ENCODE measurements at regions not wholly inside any gene's neighbourhood (a gene's known extent, or its start where the extent isn't known, plus 50 kb on each side); places are given as distances from the start of the nearest gene placed in this dataset.
"Not testable (repeated sequence)": the region's sequence is repeated elsewhere in the genome, so short reads cannot be mapped to it uniquely, and the experiment has no call there.

DNA sequence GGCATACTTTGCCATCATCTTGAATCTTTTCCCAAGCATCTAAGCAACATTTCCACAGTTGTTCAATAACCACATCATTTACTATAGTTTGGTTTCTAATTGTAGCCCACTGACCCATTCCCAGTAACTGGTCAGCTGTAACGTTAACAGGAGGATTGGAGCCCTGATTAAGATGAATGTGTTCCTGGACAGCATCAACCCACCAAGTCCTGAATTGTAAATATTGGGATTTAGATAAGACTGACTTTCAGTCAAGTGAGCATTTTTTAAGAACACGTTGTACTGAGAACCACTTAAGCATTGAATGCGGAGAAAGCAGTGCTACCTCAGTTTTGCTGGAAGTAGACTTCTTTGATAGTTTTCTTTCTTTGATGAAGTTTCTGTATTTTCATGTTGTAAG, 53.3 kb upstream of the ARL4D start:
- not testable (repeated sequence) for DNase-seq

DNA sequence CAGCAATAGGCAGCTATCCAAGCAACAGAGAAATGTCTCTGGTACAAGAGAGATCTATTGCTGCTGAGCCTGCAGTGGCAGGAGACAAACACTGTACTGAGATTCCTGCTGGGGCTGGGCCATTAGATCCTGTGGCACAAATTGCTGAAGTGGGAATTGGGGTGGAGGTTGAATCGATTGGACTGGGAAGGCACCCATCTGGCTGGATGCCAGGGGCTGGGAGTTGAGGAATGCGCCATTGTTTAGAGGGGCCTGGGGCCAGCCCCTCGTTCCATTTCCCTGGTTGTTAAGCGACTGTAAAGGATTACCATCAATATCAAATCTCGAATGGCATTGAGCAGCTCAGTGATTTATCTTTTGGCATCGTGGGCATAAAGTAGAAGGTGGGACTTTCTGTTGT, 54.1 kb upstream of the ARL4D start:
- DNase-seq = no peak

GRCh38 chr17:43342589-43342890, 56.3 kb upstream of the ARL4D start:
- DNase-seq = no peak

GRCh38 chr17:43341715-43342588, 56.8 kb upstream of the ARL4D start:
- peak in 1 of 5 donors; percentile 62 for DNase-seq

DNA sequence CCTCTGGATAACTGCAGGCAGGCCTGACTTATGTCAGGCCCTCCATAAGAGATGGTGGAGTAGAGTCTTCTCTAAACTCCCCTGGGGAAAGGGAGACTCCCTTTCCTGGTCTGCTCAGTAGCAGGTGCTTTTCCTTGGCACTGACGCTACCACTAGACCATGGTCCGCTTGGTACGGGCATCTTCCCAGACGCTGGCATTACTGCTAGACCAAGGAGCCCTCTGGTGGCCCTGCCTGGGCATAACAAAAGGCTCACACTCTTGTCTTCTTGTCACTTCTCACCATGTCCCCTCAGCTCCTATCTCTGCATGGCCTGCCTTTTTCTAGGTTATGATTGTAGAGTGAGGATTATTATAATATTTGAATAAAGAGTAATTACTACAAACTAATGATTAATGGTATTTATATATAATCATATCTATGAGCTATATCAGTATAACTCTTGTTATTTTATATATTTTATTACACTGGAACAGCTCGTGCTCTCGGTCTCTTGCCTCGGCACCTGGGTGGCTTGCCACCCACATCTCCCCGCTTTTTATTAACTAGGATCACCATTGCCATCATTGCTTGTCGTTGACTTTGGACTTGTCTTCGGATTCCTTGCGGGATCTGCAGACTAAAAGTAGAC, 59.8 kb upstream of the ARL4D start:
- peak; percentile 19 to 57 (median 40) for DNase-seq

GRCh38 chr17:43337684-43338428, 60.9 kb upstream of the ARL4D start:
- DNase-seq = no peak

DNA sequence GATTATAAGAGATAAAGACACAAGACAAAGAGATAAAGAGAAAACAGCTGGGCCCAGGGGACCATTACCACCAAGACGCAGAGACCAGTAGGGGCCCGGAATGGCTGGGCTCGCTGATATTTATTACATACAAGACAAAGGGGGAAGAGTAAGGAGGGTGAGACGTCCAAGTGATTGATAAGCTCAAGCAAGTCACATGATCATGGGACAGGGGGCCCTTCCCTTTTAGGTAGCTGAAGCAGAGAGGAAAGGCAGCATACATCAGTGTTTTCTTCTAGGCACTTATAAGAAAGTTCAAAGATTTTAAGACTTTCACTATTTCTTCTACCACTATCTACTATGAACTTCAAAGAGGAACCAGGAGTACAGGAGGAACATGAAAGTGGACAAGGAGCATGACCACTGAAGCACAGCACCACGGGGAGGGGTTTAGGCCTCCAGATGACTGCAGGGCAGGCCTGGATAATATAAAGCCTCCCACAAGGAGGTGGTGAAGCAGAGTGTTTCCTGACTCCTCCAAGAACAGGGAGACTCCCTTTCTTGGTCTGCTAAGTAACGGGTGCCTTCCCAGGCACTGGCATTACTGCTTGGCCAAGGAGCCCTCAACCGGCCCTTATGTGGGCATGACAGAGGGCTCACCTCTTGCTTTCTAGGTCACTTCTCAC, 63.9 kb upstream of the ARL4D start:
- DNase-seq = no peak

- no peak for DNase-seq
Observed at GRCh38 chr17:43333433-43333943, 65.3 kb upstream of the ARL4D start.

DNA sequence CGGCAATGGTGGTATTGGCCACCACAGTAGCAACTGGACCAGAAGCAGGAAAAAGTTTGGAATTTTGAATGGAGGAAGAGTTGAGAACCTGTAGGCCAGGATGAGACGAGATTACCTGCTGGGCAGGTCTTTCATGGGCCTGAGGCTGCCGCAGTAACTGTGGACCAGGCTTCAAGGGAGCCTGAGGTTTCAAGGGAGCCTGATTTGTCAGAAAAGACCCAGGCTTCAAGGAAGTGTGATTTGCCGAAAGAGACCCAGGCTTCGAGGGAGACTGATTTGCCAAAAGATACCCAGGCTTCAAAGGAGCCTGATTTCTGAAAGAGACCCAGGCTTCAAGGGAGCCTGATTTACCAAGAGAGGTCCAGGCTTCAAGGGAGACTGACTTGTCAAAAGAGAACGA, 66.6 kb upstream of the ARL4D start:
- no peak for DNase-seq

DNA sequence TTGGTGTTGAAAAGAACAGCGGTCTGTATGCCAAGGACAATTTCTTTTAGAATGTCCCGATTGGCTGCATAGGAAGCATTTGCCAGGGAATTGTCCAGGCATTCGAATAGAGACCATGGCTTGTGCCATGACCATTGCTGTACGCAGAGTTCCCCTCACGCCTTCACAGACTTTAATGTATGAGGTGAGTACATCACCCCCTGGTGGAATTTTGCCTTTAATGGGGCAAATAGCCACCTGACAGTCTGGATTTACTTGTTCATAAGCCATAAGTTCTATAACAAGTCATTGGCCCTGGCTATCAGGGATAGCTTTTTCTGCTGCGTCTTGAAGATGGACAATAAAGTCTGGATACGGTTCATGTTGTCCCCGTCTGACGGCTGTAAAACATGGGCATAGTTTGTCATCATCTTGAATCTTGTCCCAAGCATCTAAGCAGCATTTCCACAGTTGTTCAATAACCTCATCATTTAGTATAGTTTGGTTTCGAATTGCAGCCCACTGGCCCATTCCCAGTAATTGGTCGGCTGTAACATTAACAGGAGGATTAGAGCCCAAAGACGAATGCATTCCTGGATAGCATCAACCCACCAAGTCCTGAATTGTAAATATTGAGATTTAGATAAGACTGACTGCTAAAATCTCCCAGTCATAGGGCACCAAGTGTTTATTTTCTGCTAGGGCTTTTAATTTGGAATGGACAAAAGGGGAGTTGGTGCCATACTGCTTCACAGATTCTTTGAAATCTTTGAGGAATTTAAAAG, 67.7 kb upstream of the ARL4D start:
- no peak for DNase-seq

DNA sequence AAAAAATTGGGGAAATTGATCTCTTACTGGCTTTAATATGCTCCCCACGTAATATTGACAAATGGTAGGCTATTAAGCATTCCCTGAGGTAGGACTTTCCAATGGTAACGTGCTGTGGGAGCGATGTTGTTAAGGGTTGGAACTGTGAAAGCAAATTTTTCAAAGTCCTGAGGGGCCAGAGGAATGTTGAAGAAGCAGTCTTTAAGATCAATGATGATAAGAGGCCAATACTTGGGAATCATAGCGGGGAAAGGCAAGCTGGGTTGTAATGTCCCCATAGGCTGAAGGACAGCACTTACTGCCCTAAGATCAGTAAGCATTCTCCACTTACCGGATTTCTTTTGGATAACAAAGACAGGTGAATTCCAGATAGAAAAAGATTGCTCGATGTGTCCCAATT, 69.6 kb upstream of the ARL4D start:
- DNase-seq = no peak

- DNase-seq = no peak
Observed at GRCh38 chr17:43328650-43329049, 70.1 kb upstream of the ARL4D start.

GRCh38 chr17:43327834-43328420, 70.9 kb upstream of the ARL4D start:
- DNase-seq = no peak

DNA sequence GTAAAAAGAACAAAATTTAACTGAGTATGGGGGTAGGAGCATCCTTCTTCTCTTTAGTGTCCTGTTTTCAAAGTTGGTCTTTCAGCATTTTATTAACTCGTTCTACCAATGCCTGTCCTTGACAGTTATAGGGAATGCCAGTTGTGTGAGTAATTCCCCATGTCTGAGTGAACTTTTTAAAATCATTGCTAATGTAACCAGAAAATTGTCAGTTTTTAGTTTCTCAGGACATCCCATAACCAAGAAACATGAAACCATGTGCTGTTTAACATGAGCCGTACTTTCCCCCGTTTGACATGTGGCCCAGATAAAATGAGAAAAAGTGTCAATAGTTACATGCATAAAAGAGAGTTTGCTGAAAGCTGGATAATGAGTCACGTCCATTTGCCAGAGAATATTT, 71.4 kb upstream of the ARL4D start:
- DNase-seq = no peak

DNA sequence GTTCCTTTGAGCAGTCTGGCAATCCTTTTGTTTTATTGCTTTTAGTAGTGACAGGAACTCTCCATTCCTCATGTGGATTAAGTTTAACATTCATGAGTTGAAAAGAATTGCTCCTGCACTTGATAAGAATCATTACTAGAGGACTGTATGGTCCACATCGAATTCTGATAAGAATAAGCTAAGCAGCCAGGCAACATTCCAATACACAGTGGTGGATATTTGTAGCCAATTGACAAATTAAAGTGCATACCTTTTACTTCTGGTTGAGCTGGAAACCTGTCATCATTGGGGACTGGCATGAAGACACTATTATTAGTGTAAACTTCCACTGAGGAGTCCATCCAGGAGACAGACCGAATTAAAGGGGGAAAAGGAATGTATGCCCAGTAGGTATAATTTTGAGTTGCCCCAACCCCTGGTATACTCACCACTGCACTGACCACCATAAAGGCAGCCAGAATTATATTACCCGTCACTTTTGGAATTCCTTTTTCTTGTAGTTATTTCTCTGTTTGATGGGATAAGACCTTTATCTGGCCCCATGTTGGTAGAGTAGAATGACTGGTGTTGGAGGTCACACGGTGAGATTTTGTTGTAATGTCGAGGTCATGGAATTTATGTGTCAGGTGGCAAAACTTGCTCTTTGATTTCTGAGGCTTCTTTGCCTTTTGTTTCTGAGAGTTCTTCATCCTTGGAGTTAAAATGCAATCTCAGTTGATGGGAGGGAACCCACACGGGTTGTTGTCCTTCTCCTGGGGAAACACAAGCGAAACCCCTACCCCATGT, 72.1 kb upstream of the ARL4D start:
- DNase-seq = no peak

- no peak for DNase-seq
Observed at GRCh38 chr17:43324205-43324893, 74.4 kb upstream of the ARL4D start.

GRCh38 chr17:43319293-43320124, 79.3 kb upstream of the ARL4D start:
- no peak for DNase-seq

- DNase-seq = peak in 1 of 5 donors; percentile 20
Observed at GRCh38 chr17:43316522-43317142, 82.2 kb upstream of the ARL4D start.
